HG03103 (cell line): ENCODE measurements at regions not wholly inside any gene's neighbourhood (a gene's known extent, or its start where the extent isn't known, plus 50 kb on each side); places are given as distances from the start of the nearest gene placed in this dataset.

Source experiments
- ATAC-seq: cut with Tn5 transposase; IDR thresholded peaks from one replicate; pipeline ENCODE4 v1.9.1; 2021; ENCODE audit warnings: low read depth; ENCODE audit not compliant: unreplicated experiment

GRCh38 chr2:191601060-191601459 is 76.9 kb upstream of the NABP1 start:
- ATAC-seq, result no peak

GRCh38 chr2:191604154-191604553 is 73.8 kb upstream of the NABP1 start:
- ATAC-seq, result no peak

DNA sequence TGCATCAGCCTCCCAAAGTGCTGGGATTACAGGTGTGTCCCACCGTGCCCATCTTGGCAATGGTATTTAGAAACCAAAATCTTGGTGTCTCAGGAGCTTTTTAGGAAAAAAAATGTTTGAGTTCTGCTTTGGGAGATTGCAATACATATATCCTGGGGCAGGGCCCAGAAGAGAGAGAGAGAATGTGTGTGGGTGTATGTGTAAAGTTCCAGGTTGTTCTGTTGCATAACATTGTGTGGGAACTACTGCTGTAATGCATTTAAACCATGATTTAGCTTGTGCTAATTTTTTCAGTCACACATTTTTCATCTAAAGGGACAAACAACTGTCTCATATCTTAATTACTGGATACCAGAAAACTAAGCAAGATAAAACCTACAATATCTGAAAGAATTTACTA is 70.8 kb upstream of the NABP1 start:
- no peak for ATAC-seq

DNA sequence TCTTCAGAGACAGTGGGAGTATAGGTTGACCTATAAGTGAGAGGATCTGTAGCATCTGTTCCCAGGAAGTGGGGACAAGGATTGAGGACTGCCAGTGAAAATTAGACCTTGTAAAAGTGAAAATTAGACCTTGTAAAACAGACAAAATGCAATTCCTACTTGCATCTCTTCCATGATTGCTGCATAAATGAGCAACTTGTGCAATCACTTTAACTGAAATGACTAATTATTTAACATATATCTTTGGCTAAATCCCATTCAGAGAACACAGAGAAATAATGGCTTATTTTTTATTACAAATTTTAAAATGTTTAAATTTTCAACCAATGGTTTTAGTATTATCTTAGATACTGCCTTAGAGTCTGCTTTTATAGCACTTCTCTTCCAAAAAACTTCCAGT is 67.2 kb upstream of the NABP1 start:
- ATAC-seq, result no peak

DNA sequence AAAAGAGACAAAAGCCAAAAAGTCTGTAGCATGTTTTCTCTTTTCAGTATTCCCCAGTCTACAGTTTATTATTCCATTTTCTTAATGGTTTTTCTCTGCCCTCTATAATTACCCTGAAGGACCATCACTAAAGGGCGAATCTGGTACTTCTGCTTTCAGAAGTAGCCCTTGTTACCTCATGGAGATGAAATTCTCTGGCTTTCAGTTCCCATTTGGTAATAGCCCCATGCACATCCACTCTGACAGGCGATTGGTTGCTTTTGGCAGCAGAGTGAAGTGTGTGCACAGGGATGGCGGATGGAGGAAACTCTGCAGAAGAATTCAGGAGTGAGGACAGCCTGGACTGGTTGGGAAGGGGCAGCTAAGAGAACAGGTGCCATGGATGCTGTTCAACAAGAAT is 66.3 kb upstream of the NABP1 start:
- ATAC-seq, result peak; percentile 99

- ATAC-seq, result no peak
These were observed 65.4 kb upstream of the NABP1 start for GRCh38 chr2:191612496-191612895.

- ATAC-seq, result no peak
These were observed 63.2 kb upstream of the NABP1 start for GRCh38 chr2:191614759-191615158.

DNA sequence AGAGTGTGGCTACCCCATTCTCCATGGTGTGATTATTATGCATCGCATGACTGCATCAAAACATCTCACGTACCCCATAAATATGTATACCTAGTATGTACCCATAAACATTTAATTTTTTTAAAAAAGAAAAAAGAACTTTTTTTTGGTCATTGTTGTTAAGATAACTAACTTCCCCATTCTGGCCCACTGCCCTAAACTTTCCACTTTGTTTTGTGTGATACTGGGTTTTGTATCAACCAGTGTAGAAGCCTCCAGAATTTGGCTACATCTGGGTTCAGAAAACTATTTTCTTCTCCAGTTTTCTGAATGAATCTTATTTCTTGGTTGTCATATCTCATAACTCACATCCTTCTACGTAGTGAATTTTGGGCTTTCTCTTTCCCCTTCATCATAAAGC is 62.3 kb upstream of the NABP1 start:
- no peak for ATAC-seq

DNA sequence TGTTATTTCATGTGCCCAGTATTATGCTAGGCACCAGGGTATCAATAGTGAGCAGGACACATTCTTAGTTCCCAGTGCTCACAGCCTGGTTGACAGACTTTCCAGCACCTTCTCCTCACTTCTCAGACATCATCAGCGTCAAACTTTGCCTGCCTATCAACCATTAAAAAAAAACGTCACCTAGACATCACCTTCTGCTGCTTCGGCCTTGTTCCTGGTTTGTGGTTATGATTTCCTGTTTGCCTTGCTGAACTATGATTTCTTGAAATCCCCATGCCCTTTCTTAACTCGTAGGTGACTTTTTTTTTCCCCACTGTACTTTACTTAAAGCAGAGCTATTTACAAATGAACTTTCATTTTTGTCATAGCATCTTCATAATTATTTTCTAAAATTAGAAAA is 60.4 kb upstream of the NABP1 start:
- peak; percentile 83 for ATAC-seq

DNA sequence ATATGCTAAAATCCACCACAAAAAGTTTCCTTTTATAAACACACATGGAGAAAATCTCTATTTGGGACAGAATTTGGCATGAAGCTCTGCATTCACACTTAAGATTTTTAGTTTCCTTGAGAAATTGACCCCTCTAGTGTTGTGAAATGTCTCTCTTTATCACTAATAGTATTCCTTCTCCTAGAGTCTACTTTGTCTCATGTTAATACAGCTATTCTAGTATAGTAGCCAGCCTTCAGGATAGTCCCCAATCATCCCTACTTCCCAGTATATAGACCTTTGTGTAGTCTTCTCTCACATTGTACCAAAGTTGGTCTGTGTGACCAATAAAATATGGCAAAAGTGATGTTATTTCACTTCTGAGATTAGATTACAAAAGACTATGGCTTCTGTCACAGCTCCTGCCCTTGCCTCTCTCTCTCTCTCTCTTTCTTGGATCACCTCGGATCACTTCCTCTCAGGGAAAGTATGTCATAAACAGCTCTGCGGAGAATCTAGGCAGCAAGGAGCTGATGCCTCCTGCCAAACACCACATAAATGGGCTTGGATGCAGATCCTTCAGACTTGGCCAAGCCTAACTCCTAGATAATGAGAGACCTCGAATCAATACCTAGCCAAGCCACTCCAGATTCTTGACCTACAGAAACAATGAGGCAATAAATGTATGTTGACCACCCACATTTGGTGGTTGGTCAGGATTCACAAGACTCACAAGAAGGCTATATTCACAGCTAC is 59.7 kb upstream of the NABP1 start:
- peak; percentile 3 for ATAC-seq

DNA sequence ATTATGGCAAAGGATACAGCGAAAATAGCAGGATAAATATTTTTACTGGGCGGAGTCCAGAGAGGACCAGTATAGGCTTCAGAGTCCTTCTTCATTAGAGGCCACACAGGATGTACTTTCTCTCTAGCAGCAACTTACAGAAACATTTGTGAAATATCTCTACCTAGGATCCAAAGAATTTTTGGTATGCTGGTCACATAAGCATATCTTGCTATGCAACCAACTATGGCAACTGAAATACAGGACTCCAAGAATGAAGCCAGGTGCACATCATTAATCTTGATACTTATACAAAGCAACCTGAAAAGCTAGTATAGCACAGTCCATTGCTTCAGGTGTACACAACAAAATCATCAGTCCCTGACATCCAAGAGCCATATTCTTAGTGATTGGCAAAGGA is 59.1 kb upstream of the NABP1 start:
- no peak for ATAC-seq

- ATAC-seq, result no peak
These were observed 57.8 kb upstream of the NABP1 start for GRCh38 chr2:191620144-191620543.

DNA sequence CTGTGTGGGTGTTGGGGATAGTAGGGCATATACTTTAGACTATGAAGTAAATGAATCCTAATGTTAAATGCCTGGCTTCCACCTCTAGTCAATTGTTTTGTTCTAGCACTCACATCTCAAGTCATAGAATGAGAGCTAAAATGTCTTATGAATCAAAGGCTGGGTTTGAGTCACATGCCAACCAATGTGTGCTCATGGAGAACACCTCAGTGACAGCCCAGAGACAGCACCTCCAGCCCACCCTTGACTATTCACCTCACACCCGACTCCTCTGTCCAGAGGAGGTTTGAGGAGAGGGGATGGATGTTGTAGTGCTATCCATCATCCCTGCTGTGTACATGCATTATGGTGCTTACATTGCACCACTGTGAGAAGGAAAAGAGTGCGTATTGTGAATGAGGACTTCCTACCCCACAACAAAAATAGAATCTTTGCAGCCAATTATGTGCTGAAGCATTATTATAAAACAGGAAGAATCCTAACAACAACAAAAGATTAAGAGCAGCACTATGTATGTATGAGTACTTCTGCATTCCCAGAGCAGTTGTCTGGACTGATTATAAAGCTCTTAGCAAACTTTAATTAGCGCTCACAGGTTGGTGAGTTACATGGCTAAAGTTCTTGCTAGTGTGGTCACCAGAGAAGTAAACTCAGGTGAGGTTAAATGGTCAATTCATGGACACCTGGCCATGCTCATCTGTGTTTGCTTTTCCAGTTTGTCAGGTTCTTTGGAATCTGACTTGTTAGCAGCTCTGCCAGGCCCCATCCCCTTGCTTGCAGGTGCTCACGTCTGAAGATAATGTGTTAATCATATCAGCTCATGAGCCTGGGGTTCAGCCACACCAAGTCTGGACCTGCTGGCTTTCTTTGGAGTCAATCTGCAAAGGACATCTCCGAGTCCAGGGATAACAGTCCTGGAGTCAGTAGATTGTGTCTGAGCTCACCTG is 55.3 kb upstream of the NABP1 start:
- ATAC-seq, result no peak

DNA sequence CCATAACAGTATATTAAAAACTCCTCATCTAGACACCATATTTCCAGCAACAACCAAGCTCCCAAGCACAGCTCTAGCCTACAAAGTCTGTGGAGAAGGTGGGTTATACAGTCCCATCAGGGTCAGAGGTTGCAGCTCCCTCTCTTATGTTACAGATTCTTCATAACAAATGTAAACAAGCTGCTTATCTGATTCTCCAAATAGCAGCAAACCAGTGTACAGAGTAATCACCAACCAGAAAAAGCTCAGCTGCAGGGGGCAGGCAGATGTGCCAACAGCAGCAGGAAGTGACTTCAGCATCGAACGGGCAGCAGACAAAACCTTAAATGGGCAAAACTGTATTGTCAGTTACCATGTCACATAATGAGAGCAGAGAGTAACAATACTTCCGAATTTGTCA is 52.9 kb upstream of the NABP1 start:
- peak; percentile 45 for ATAC-seq

GRCh38 chr2:191625446-191625845 is 52.5 kb upstream of the NABP1 start:
- no peak for ATAC-seq

DNA sequence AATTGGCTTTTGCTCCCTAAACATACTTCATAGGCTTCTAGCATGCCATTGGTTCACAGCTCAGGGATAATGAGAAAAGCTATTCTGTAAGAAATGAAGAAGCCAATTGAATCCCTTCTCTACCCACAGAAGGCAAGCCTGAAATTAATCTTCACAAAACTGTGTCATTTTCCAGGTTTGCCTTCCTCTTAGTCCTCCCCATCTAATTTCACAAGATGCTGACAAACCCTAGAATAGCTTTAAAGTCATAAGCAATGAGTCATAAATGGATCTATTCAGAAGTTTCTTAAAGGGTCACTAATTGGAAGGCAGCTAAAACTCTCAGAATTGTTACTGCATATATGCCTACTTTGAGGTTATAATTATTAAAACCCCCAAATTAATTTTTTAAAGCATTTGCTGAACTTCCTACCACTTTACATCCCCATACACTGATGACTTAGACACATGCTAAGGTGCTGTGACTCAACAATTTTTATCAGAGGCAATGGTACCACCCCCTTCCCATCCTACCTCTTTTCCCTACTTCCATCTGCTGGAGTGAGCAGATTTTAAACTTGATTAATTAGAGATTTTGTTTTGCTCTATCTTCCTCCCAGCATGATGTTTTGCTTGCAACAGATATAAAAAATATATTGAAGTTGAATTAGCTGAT is 51.3 kb upstream of the NABP1 start:
- ATAC-seq, result no peak

DNA sequence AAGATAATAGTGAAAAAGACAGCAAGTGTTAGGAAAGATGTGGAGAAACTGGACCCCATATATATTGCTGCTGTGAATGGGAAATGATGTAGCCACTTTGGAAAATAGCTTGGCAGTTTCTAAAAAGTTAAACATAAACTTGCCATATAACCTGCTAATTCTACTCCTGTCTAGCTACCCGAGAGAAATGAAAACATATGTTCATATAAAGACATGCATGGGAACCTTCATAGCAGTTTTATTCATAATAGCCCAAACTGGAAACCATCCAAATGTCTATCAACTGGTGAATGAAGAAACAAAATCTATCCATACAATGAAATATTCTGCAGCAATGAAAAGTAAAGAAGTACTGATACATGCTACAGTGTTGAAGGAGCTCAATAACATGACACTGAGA is 50.4 kb upstream of the NABP1 start:
- ATAC-seq, result no peak
